Tibial artery (tissue), 4 donors: ENCODE measurements at regions not wholly inside any gene's neighbourhood (a gene's known extent, or its start where the extent isn't known, plus 50 kb on each side); places are given as distances from the start of the nearest gene placed in this dataset.

Experiments
- DNase-seq, 2 donors: peaks; one replicate each; pipeline ENCODE4 v3.0.0-alpha.2; 2019
- H3K27ac ChIP-seq, 2 donors: fragments of 200-600 bp; sonication (generic) in 1 of 2; 1 replicate in 1 of 2; 2 replicates in 1 of 2; pipeline ENCODE4 v1.5.1; 2018 to 2019; ENCODE audit warnings: mild to moderate bottlenecking in 1 of 2
- H3K27me3 ChIP-seq, 2 donors: fragments of 200-600 bp; sonication (generic) in 1 of 2; one replicate each; pipeline versions ENCODE4 v1.5.1 to v1.6.0; 2016 to 2019
- H3K36me3 ChIP-seq, 3 donors: fragments of 200-600 bp; sonication (generic) in 2 of 3; one replicate each; pipeline ENCODE4 v1.5.1; 2016 to 2019; ENCODE audit warnings: mild to moderate bottlenecking in 2 of 3
- H3K4me1 ChIP-seq, 4 donors: fragments of 200-600 bp; sonication (generic) in 2 of 4; 1 replicate in 3 of 4; 2 replicates in 1 of 4; pipeline ENCODE4 v1.5.1; 2016 to 2019
- H3K4me3 ChIP-seq, 2 donors: fragments of 200-600 bp; sonication (generic) in 1 of 2; 1 replicate in 1 of 2; 2 replicates in 1 of 2; pipeline ENCODE4 v1.5.1; 2018 to 2019; ENCODE audit warnings: mild to moderate bottlenecking in 2 of 2
- H3K9me3 ChIP-seq, 3 donors: fragments of 200-600 bp; sonication (generic) in 1 of 3; one replicate each; pipeline ENCODE4 v1.5.1; 2016 to 2019
- CTCF ChIP-seq, 2 experiments: fragments of 200-600 bp in 1 of 2; fragments of 450-650 bp in 1 of 2; IDR thresholded peaks; one replicate each; pipeline ENCODE4 v1.5.1; 2017 to 2019; ENCODE audit warnings: antibody characterized with exemption in 2 of 2, mild to moderate bottlenecking in 1 of 2, moderate library complexity in 1 of 2
- intact Hi-C: fragments of 100-400 bp; cut with DNase I; formaldehyde crosslinking; loops from one replicate; pipeline ENCODE4 v1.15.0; 2023; ENCODE audit warnings: low total_unique reads

- no peak for DNase-seq
- Histone ChIP-seq H3K4me1 (no peaks in the 10 kb centered on the region), H3K36me3 (no peaks in the 10 kb centered on the region), H3K27ac (no peak overlapping the region), H3K27me3 (no peaks in the 10 kb centered on the region), H3K4me3 (no peak overlapping the region), H3K9me3 (peaks cover 0 to 9% (median 0%) of the 10 kb centered on the region in 3 donors)
- no peak for TF ChIP-seq CTCF (IDR thresholded peaks at IDR 0.05)
- intact Hi-C loops, result no loop called here
These were observed 221.6 kb upstream of the CTNND2 start for GRCh38 chr5:12125895-12126294.

- intact Hi-C loops, result no loop called here
- Histone ChIP-seq H3K4me1 (no peaks in the 10 kb centered on the region), H3K27me3 (no peaks in the 10 kb centered on the region), H3K36me3 (no peaks in the 10 kb centered on the region), H3K27ac (no peak overlapping the region), H3K4me3 (no peak overlapping the region), H3K9me3 (no peaks in the 10 kb centered on the region)
- DNase-seq, result no peak
- TF ChIP-seq CTCF (IDR thresholded peaks at IDR 0.05), result no peak
These were observed 215.4 kb upstream of the CTNND2 start for GRCh38 chr5:12119657-12120056.

GRCh38 chr5:12114075-12114474 is 209.8 kb upstream of the CTNND2 start:
- no peak overlapping the region for H3K27ac ChIP-seq
- TF ChIP-seq CTCF (IDR thresholded peaks at IDR 0.05), result no peak
- H3K4me1 ChIP-seq, result no peaks in the 10 kb centered on the region
- H3K36me3 ChIP-seq, result no peaks in the 10 kb centered on the region
- no peaks in the 10 kb centered on the region for H3K27me3 ChIP-seq
- no peak for DNase-seq
- H3K4me3 ChIP-seq, result no peak overlapping the region
- H3K9me3 ChIP-seq, result no peaks in the 10 kb centered on the region
- intact Hi-C loops, result no loop called here

GRCh38 chr5:12113062-12113461 is 208.8 kb upstream of the CTNND2 start:
- DNase-seq, result no peak
- no peak overlapping the region for H3K27ac ChIP-seq
- no peaks in the 10 kb centered on the region for H3K9me3 ChIP-seq
- intact Hi-C loops, result no loop called here
- no peaks in the 10 kb centered on the region for H3K36me3 ChIP-seq
- H3K4me1 ChIP-seq, result no peaks in the 10 kb centered on the region
- TF ChIP-seq CTCF (IDR thresholded peaks at IDR 0.05), result no peak
- no peak overlapping the region for H3K4me3 ChIP-seq
- H3K27me3 ChIP-seq, result no peaks in the 10 kb centered on the region

GRCh38 chr5:12111261-12111660 is 207.0 kb upstream of the CTNND2 start:
- H3K4me1 ChIP-seq, result no peaks in the 10 kb centered on the region
- intact Hi-C loops, result no loop called here
- TF ChIP-seq CTCF (IDR thresholded peaks at IDR 0.05), result no peak
- H3K27me3 ChIP-seq, result no peaks in the 10 kb centered on the region
- H3K36me3 ChIP-seq, result no peaks in the 10 kb centered on the region
- no peak overlapping the region for H3K4me3 ChIP-seq
- H3K27ac ChIP-seq, result no peak overlapping the region
- no peaks in the 10 kb centered on the region for H3K9me3 ChIP-seq
- DNase-seq, result no peak

- DNase-seq, result no peak
- intact Hi-C loops, result no loop called here
- H3K27me3 ChIP-seq, result no peaks in the 10 kb centered on the region
- no peak for TF ChIP-seq CTCF (IDR thresholded peaks at IDR 0.05)
- no peak overlapping the region for H3K4me3 ChIP-seq
- H3K27ac ChIP-seq, result no peak overlapping the region
- H3K9me3 ChIP-seq, result no peaks in the 10 kb centered on the region
- no peaks in the 10 kb centered on the region for H3K4me1 ChIP-seq
- no peaks in the 10 kb centered on the region for H3K36me3 ChIP-seq
These were observed 206.4 kb upstream of the CTNND2 start for GRCh38 chr5:12110629-12111028.
